ENCODE measurements at regions not wholly inside any gene's neighbourhood (a gene's known extent, or its start where the extent isn't known, plus 50 kb on each side); places are given as distances from the start of the nearest gene placed in this dataset.

GRCh38 chr1:4519954-4520353, 134.5 kb upstream of the AJAP1 start (continued):
- TF ChIP-seq REST (IDR thresholded peaks at IDR 0.05) (no peak), GABPA (IDR thresholded peaks at IDR 0.05 in 1 of 2, conservative IDR thresholded peaks at IDR 0.05 in 1 of 2) (no peak), NR2F2 (IDR thresholded peaks at IDR 0.05) (no peak)

GRCh38 chr1:4523551-4523950, 130.9 kb upstream of the AJAP1 start:
- TF ChIP-seq HNF4G (IDR thresholded peaks at IDR 0.05) (no peak), YY1 (IDR thresholded peaks at IDR 0.05) (no peak), EGR1 (IDR thresholded peaks at IDR 0.05; ENCODE audit: low read depth in 2 of 2) (no peak), TAF1 (conservative IDR thresholded peaks at IDR 0.05) (no peak)
- no peak for DNase-seq (ENCODE audit: low spot score)
- Histone ChIP-seq H3K9me3 (ENCODE audit: control insufficient read depth in 4 of 4, low read length in 3 of 4) (no peaks in the 10 kb centered on the region), H3K36me3 (ENCODE audit: control insufficient read depth in 4 of 4, insufficient read depth in 3 of 4, low read depth in 1 of 4, low read length in 3 of 4) (no peaks in the 10 kb centered on the region), H3K9ac (ENCODE audit: low read depth in 1 of 2, low read length in 2 of 2) (no peak overlapping the region), H3K27me3 (ENCODE audit: control insufficient read depth in 4 of 4, insufficient read depth in 4 of 4, low read length in 3 of 4) (peaks cover 0 to 2% (median 0%) of the 10 kb centered on the region in 4 donors), H3K4me3 (ENCODE audit: low read depth in 1 of 3, low read length in 3 of 3) (no peak overlapping the region), H3K27ac (ENCODE audit: low read depth in 1 of 2, low read length in 2 of 2) (no peak overlapping the region), H3K4me1 (ENCODE audit: control insufficient read depth in 4 of 4, insufficient read depth in 4 of 4, low read length in 3 of 4) (no peaks in the 10 kb centered on the region)
- WGBS = 87% methylated on average over 4 of the region's 4 CpGs

GRCh38 chr1:4526747-4527146, 127.7 kb upstream of the AJAP1 start:
- Histone ChIP-seq H3K9ac (ENCODE audit: low read depth in 1 of 2, low read length in 2 of 2) (no peak overlapping the region), H3K36me3 (ENCODE audit: control insufficient read depth in 4 of 4, insufficient read depth in 3 of 4, low read depth in 1 of 4, low read length in 3 of 4) (no peaks in the 10 kb centered on the region), H3K27me3 (ENCODE audit: control insufficient read depth in 4 of 4, insufficient read depth in 4 of 4, low read length in 3 of 4) (peaks cover 0 to 2% (median 0%) of the 10 kb centered on the region in 4 donors), H3K27ac (ENCODE audit: low read depth in 1 of 2, low read length in 2 of 2) (no peak overlapping the region), H3K9me3 (ENCODE audit: control insufficient read depth in 4 of 4, low read length in 3 of 4) (no peaks in the 10 kb centered on the region), H3K4me3 (ENCODE audit: low read depth in 1 of 3, low read length in 3 of 3) (no peak overlapping the region), H3K4me1 (ENCODE audit: control insufficient read depth in 4 of 4, insufficient read depth in 4 of 4, low read length in 3 of 4) (peaks cover 3 to 17% (median 15%) of the 10 kb centered on the region in 4 donors)
- TF ChIP-seq SP1 (IDR thresholded peaks at IDR 0.05) = no peak
- TF ChIP-seq EGR1 (IDR thresholded peaks at IDR 0.05; ENCODE audit: low read depth in 2 of 2) = no peak
- no peak for TF ChIP-seq FOXA2 (IDR thresholded peaks at IDR 0.05)
- no peak for TF ChIP-seq CTCF (IDR thresholded peaks at IDR 0.05; ENCODE audit: low read depth, low read length, missing input control)
- TF ChIP-seq HNF4A (conservative IDR thresholded peaks at IDR 0.05) = no peak
- no peak for TF ChIP-seq RAD21 (IDR thresholded peaks at IDR 0.05)
- no peak for TF ChIP-seq JUND (IDR thresholded peaks at IDR 0.05)
- no peak for TF ChIP-seq GABPA (IDR thresholded peaks at IDR 0.05 in 1 of 2, conservative IDR thresholded peaks at IDR 0.05 in 1 of 2)
- TF ChIP-seq YY1 (IDR thresholded peaks at IDR 0.05) = no peak
- TF ChIP-seq ZBTB33 (IDR thresholded peaks at IDR 0.05) = no peak
- DNase-seq (ENCODE audit: low spot score) = no peak
- WGBS = 74% methylated on average over 8 of the region's 8 CpGs
